Adrenal gland (tissue), 9 donors: ENCODE measurements at regions not wholly inside any gene's neighbourhood (a gene's known extent, or its start where the extent isn't known, plus 50 kb on each side); places are given as distances from the start of the nearest gene placed in this dataset.

Experiments
- DNase-seq, 7 donors: peaks; one replicate each; pipeline ENCODE4 v3.0.0-alpha.2; 2019 to 2020
- H3K27ac ChIP-seq, 5 donors: fragments of 200-600 bp; sonication (generic) in 4 of 5; 1 replicate in 3 of 5; 2 replicates in 2 of 5; pipeline versions ENCODE4 v1.5.1 to v1.8.0; 2016 to 2020; ENCODE audit warnings: mild to moderate bottlenecking in 1 of 5
- H3K27me3 ChIP-seq: fragments of 200-600 bp; 2 replicates; pipeline ENCODE4 v1.8.0; 2021
- H3K36me3 ChIP-seq, 2 donors: fragments of 200-600 bp; replicated peaks in 1 of 2; 1 replicate in 1 of 2; 2 replicates in 1 of 2; pipeline versions ENCODE4 v1.5.1 to v1.8.0; 2018 to 2022
- H3K4me1 ChIP-seq, 2 donors: fragments of 200-600 bp; replicated peaks in 1 of 2; 1 replicate in 1 of 2; 2 replicates in 1 of 2; pipeline versions ENCODE4 v1.5.1 to v1.8.0; 2018 to 2021
- H3K4me3 ChIP-seq, 4 donors: fragments of 200-600 bp; sonication (generic) in 3 of 4; one replicate each; pipeline ENCODE4 v1.5.1; 2016 to 2018
- H3K9me3 ChIP-seq, 3 donors: fragments of 200-600 bp; sonication (generic) in 1 of 3; replicated peaks in 1 of 3; 1 replicate in 2 of 3; 2 replicates in 1 of 3; pipeline versions ENCODE4 v1.5.1 to v1.8.0; 2016 to 2021
- CTCF ChIP-seq, 6 experiments: fragments of 450-650 bp in 4 of 6; fragments of 200-600 bp in 2 of 6; sonication (generic) in 1 of 6; IDR thresholded peaks; 1 replicate in 5 of 6; 2 replicates in 1 of 6; pipeline versions ENCODE4 v1.5.1 to v1.8.0; 2016 to 2021; ENCODE audit warnings: antibody characterized with exemption in 6 of 6, mild to moderate bottlenecking in 2 of 6, moderate library complexity in 1 of 6
- POLR2A ChIP-seq, 2 donors: fragments of 450-650 bp; IDR thresholded peaks; one replicate each; pipeline ENCODE4 v1.6.1; 2017; ENCODE audit warnings: antibody characterized with exemption in 2 of 2, mild to moderate bottlenecking in 2 of 2, moderate library complexity in 1 of 2
- WGBS, 4 donors: extraction: QIAGEN DNeasy Blood & Tissue Kit in 2 of 4; methylation state at CpG; one replicate each; pipeline versions ENCODE4 v1.1.5 to v1.1.7; 2013 to 2017; 5-methylcytosine and 5-hydroxymethylcytosine counted together
- intact Hi-C, 2 donors: fragments of 100-400 bp; cut with DNase I; formaldehyde crosslinking; loops; one replicate each; pipeline versions ENCODE4 v1.14.1 to v1.15.0; 2022 to 2023
- donor health status: healthy with polysubstance abuse.
- donor health status: Bipolar disorder and iron deficiency.
- donor health status: DM: yes; HTN: yes; CAD: no.
- donor health status: DM: no; HTN: no; CAD: no.
- donor health status: DM: no; HTN: no; CAD: no.

DNA sequence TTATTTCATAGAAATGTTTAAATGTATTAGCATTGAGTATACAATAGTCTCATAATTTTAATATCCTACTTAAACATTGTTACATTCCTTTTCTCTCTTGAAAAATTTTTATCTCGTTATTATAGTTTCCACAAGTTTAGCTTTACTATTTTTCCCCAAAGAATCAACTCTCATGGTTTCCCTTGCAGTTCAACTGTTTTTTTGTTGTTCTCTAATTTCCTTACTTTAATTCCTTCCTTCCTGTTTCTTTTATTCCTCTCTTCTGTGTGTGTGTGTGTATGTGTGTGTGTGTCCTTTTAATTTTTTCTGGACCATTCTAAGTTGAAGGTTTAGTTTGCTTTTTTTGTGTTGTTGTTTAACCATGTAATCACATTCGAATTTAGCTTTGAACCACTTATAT, 171.1 kb downstream of the GASK1B start:
- WGBS, 4 donors, result 73 to 84% (median 79%) methylated on average over 2 of the region's 2 CpGs
- TF ChIP-seq CTCF (IDR thresholded peaks at IDR 0.05) (no peak), POLR2A (IDR thresholded peaks at IDR 0.05) (no peak)
- no peak overlapping the region for H3K27ac ChIP-seq
- DNase-seq, result no peak
- H3K36me3 ChIP-seq, result no peaks in the 10 kb centered on the region
- H3K27me3 ChIP-seq, result no peaks in the 10 kb centered on the region
- no peaks in the 10 kb centered on the region for H3K9me3 ChIP-seq
- intact Hi-C loops, result no loop called here
- no peak overlapping the region for H3K4me3 ChIP-seq
- peaks cover 0 to 25% of the 10 kb centered on the region in 2 donors for H3K4me1 ChIP-seq

- H3K9me3 ChIP-seq, result no peaks in the 10 kb centered on the region
- H3K27ac ChIP-seq, result no peak overlapping the region
- no peaks in the 10 kb centered on the region for H3K27me3 ChIP-seq
- H3K4me3 ChIP-seq, result no peak overlapping the region
- intact Hi-C loops, result no loop called here
- no peak for DNase-seq
- H3K36me3 ChIP-seq, result no peaks in the 10 kb centered on the region
- 94 to 97% (median 95%) methylated on average over 1 of the region's 1 CpG for WGBS, 4 donors
- H3K4me1 ChIP-seq, result peaks cover 9 to 39% of the 10 kb centered on the region in 2 donors
- TF ChIP-seq POLR2A (IDR thresholded peaks at IDR 0.05) (no peak), CTCF (IDR thresholded peaks at IDR 0.05) (no peak)
Measured at GRCh38 chr4:157999723-158000122, 173.1 kb downstream of the GASK1B start.

DNA sequence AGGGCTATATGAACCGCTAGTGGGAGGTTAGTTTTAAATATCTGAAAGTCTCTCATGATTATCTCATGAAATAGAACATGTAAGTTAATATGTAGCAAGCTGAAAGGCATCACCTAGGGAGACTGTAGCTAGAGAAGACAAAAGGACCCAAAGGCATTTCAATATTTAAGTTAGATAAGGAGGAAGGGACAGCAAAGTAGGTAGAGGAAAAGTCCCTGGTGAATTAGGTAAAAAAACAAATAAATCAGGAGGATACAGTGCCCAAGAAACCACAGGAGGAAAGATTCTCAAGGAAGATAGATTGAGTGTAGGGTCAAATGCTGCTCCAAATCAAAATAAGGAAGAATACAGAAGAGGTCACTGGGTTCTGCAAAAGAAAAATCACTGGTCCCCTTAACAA, 175.5 kb downstream of the GASK1B start:
- intact Hi-C loops, result no loop called here
- Histone ChIP-seq H3K4me1 (peaks cover 30 to 56% of the 10 kb centered on the region in 2 donors), H3K4me3 (no peak overlapping the region), H3K27me3 (no peaks in the 10 kb centered on the region), H3K36me3 (no peaks in the 10 kb centered on the region), H3K27ac (peak overlapping the region in 2 of 5 donors; percentile 49 to 76), H3K9me3 (no peaks in the 10 kb centered on the region)
- WGBS, 4 donors, result 65 to 96% (median 87%) methylated on average over 1 of the region's 1 CpG
- DNase-seq, result no peak
- TF ChIP-seq POLR2A (IDR thresholded peaks at IDR 0.05), result no peak
- TF ChIP-seq CTCF (IDR thresholded peaks at IDR 0.05), result no peak

GRCh38 chr4:157996061-157997028, 176.5 kb downstream of the GASK1B start:
- Histone ChIP-seq H3K4me1 (peaks cover 30 to 47% of the 10 kb centered on the region in 2 donors), H3K36me3 (no peaks in the 10 kb centered on the region), H3K27ac (peak overlapping the region; percentile 32 to 76 (median 49)), H3K4me3 (no peak overlapping the region), H3K27me3 (no peaks in the 10 kb centered on the region), H3K9me3 (no peaks in the 10 kb centered on the region)
- intact Hi-C loops, result no loop called here
- TF ChIP-seq POLR2A (IDR thresholded peaks at IDR 0.05), result no peak
- no peak for TF ChIP-seq CTCF (IDR thresholded peaks at IDR 0.05)
- WGBS, 4 donors, result 17 to 34% (median 28%) methylated on average over 6 of the region's 6 CpGs
- no peak for DNase-seq
